Skeletal muscle satellite cell (primary cell): ENCODE measurements at regions not wholly inside any gene's neighbourhood (a gene's known extent, or its start where the extent isn't known, plus 50 kb on each side); places are given as distances from the start of the nearest gene placed in this dataset.
"Not testable (repeated sequence)": the region's sequence is repeated elsewhere in the genome, so short reads cannot be mapped to it uniquely, and the experiment has no call there.

Experiments used
- H3K27me3 ChIP-seq: 2 replicates; pipeline ENCODE4 v1.7.0; 2013; ENCODE audit warnings: low read length; ENCODE audit not compliant: control insufficient read depth, insufficient read depth
- H3K36me3 ChIP-seq: 2 replicates; pipeline ENCODE4 v1.7.0; 2013; ENCODE audit warnings: mild to moderate bottlenecking, control low read depth, low read length; ENCODE audit not compliant: insufficient read depth
- H3K4me1 ChIP-seq: 2 replicates; pipeline ENCODE4 v1.7.0; 2013; ENCODE audit warnings: low read length; ENCODE audit not compliant: control insufficient read depth, insufficient read depth
- H3K4me2 ChIP-seq: 2 replicates; pipeline ENCODE4 v1.7.0; 2013; ENCODE audit warnings: mild to moderate bottlenecking, low read length
- H3K4me3 ChIP-seq: 2 replicates; pipeline ENCODE4 v1.7.0; 2013; ENCODE audit warnings: low read length
- H3K9ac ChIP-seq: 2 replicates; pipeline ENCODE4 v1.7.0; 2013; ENCODE audit warnings: mild to moderate bottlenecking, low read depth, low read length, moderate library complexity
- H3K9me3 ChIP-seq: replicated peaks from 2 replicates; pipeline ENCODE4 v1.7.0; 2013; ENCODE audit warnings: mild to moderate bottlenecking, control low read depth, low read length

DNA sequence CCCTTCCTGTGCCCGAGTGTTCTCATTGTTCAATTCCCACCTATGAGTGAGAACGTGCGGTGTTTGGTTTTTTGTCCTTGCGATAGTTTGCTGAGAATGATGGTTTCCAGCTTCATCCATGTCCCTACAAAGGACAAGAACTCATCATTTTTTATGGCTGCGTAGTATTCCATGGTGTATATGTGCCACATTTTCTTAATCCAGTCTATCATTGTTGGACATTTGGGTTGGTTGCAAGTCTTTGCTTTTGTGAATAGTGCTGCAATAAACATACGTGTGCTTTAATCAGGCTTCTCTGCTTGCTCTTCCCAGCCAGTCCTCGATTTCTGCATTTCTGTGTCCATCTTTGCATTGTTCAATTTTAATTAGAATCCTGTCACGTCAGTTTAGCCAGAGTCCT is 75.4 kb upstream of the DTNBP1 start:
- H3K4me3 ChIP-seq, H3K4me2 ChIP-seq, H3K36me3 ChIP-seq, H3K9ac ChIP-seq, H3K4me1 ChIP-seq, H3K27me3 ChIP-seq, H3K9me3 ChIP-seq: not testable (repeated sequence)

DNA sequence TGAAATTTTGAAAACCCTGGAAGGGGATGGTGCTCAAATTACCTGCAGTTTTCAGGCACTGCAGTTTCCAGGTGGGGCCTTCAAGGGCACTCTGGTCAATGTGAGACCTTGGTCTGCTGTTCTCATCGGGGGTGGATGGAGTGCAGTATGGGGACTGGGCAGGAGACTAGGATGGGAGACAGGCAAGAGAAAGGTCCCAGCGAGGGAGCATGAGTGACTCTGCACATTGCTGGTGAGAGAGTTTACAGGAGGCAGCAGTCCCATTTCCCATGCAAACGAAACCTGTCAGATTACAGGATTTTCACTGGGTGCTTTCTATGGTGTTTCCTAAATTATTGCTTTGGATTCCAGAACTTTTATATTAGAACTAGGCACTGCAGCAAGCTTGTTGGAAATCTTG is 73.5 kb upstream of the DTNBP1 start:
- H3K9ac ChIP-seq, result no peak overlapping the region
- H3K4me3 ChIP-seq, result no peak overlapping the region
- H3K36me3 ChIP-seq, result no peaks in the 10 kb centered on the region
- H3K9me3 ChIP-seq, result no peaks in the 10 kb centered on the region
- no peak overlapping the region for H3K4me2 ChIP-seq
- no peaks in the 10 kb centered on the region for H3K4me1 ChIP-seq
- no peaks in the 10 kb centered on the region for H3K27me3 ChIP-seq

DNA sequence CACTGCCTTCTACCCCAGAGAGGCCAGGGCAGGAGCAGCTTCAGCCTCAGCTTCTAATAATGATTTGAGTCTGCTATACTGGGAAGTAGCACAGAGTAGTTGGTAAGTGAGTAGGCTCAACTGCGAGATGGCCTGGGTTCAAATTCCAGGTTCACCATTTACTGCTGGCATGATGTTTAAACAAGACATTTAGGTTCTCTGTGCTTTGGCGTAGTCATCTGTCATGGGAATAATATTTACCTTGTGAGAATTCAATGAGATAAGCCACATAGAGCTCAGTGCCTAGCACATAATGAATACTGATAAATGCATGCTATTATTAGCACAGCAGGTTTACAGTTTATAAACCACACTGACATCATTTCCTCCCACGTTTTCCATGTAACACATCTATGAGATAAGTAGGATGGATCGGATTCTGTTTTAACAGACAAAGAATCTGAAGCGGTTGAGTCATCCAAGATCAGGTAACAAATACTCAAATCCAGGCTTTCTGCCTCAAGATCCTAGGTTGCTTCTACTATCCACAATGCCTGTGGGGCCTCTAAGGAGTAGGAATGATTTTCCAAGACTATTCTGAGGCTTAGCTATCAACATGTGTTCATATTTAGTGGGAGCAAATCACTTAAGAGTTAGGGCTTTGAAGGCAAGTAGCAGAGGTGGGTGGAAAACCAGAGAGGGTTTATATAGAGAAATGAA is 72.9 kb upstream of the DTNBP1 start:
- no peaks in the 10 kb centered on the region for H3K9me3 ChIP-seq
- H3K4me3 ChIP-seq, result no peak overlapping the region
- no peaks in the 10 kb centered on the region for H3K36me3 ChIP-seq
- H3K4me2 ChIP-seq, result no peak overlapping the region
- H3K27me3 ChIP-seq, result no peaks in the 10 kb centered on the region
- H3K9ac ChIP-seq, result no peak overlapping the region
- H3K4me1 ChIP-seq, result no peaks in the 10 kb centered on the region

- Histone ChIP-seq H3K9ac (no peak overlapping the region), H3K27me3 (no peaks in the 10 kb centered on the region), H3K9me3 (no peaks in the 10 kb centered on the region), H3K4me3 (no peak overlapping the region), H3K4me1 (no peaks in the 10 kb centered on the region), H3K36me3 (no peaks in the 10 kb centered on the region), H3K4me2 (no peak overlapping the region)
Measured at GRCh38 chr6:15734118-15734897, 71.5 kb upstream of the DTNBP1 start.

DNA sequence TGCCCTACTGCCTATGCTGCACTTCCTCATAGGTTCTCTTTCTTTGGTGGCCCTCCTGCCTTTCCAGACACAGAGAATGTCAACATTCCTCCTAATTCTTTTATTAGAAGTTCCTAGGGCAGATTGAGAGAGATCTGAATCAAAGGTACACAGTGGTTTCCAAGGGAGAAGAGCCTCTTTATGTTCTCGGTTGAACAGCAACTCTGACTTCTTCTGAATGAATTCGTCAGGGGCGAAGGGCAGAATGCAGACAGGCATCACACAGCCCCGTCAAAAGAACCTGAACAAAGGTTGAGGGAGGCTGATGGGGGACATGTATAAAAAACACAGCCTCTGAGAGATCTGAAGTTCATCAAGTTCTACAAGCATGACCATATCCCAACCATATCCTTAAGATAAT is 68.1 kb upstream of the DTNBP1 start:
- H3K36me3 ChIP-seq, result no peaks in the 10 kb centered on the region
- no peaks in the 10 kb centered on the region for H3K4me1 ChIP-seq
- no peaks in the 10 kb centered on the region for H3K9me3 ChIP-seq
- no peaks in the 10 kb centered on the region for H3K27me3 ChIP-seq
- no peak overlapping the region for H3K4me2 ChIP-seq
- no peak overlapping the region for H3K4me3 ChIP-seq
- no peak overlapping the region for H3K9ac ChIP-seq

GRCh38 chr6:15730442-15730841 is 67.6 kb upstream of the DTNBP1 start:
- Histone ChIP-seq H3K4me3 (no peak overlapping the region), H3K36me3 (no peaks in the 10 kb centered on the region), H3K9me3 (no peaks in the 10 kb centered on the region)

DNA sequence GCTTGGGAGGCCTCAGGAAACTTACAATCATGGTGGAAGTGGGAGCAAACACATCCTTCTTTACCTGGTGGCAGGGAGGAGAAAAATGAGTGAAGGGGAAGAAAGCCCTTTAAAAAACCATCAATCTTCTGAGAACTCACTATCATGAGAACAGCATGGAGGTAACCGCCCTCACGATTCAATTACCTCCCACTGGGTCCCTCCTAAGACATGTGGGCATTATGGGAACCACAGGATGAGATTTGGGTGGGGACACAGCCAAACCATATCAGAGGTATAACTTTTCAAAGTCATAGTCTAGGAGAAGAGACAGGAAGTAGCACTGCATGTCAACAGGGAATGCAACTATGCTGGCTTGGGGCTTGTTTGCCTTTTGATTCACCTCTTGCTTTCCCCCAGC is 59.9 kb upstream of the DTNBP1 start:
- no peaks in the 10 kb centered on the region for H3K4me1 ChIP-seq
- H3K4me3 ChIP-seq, result no peak overlapping the region
- H3K9ac ChIP-seq, result no peak overlapping the region
- no peaks in the 10 kb centered on the region for H3K9me3 ChIP-seq
- H3K27me3 ChIP-seq, result peaks cover 4% of the 10 kb centered on the region
- H3K4me2 ChIP-seq, result no peak overlapping the region
- no peaks in the 10 kb centered on the region for H3K36me3 ChIP-seq

More at GRCh38 chr6:15730442-15730841, 67.6 kb upstream of the DTNBP1 start:
- H3K4me1 ChIP-seq, result no peaks in the 10 kb centered on the region
- H3K27me3 ChIP-seq, result no peaks in the 10 kb centered on the region
- no peak overlapping the region for H3K9ac ChIP-seq
- H3K4me2 ChIP-seq, result no peak overlapping the region

DNA sequence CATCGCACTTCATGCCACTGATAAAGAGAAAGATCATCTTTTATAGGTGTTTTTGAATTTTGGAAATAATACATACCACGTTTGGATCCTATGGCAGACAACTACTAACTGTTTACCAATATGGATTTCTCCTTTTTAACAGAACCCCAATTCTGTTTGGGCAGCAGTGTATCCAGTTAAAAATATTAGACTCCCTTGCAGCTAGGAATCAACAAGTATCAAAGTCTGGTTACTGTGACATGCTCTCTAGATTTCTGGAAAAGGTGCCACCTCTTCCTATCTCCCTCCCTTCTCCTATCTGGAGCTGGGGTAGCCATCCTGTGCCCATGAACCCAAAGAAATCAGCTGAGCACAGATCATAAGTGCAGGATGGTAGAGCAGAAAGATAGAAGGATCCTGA is 54.1 kb upstream of the DTNBP1 start:
- H3K9ac ChIP-seq, result no peak overlapping the region
- H3K4me3 ChIP-seq, result no peak overlapping the region
- H3K4me2 ChIP-seq, result no peak overlapping the region
- no peaks in the 10 kb centered on the region for H3K4me1 ChIP-seq
- no peaks in the 10 kb centered on the region for H3K9me3 ChIP-seq
- H3K27me3 ChIP-seq, result peaks cover 3% of the 10 kb centered on the region
- H3K36me3 ChIP-seq, result no peaks in the 10 kb centered on the region

DNA sequence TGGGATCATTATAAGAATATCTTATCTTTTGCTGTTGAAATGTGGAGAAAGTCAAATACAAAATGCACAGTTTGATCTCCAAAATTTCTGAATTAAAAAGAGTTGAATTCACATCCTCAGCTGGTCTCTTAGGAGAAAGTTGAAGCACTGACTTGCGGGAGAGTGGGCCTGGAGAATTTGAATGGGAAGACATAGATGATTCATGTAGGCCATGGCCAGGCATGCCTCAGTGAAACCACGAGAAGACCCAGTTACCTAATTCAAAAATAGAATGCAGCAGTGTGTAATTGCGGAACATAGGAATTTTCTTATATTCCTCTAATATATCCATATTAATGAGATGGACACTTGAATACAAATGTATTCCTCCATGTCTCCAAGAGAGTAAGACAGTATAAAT is 53.0 kb upstream of the DTNBP1 start:
- H3K36me3 ChIP-seq, result no peaks in the 10 kb centered on the region
- H3K4me2 ChIP-seq, result no peak overlapping the region
- H3K9me3 ChIP-seq, result no peaks in the 10 kb centered on the region
- no peak overlapping the region for H3K4me3 ChIP-seq
- no peak overlapping the region for H3K9ac ChIP-seq
- no peaks in the 10 kb centered on the region for H3K4me1 ChIP-seq
- no peaks in the 10 kb centered on the region for H3K27me3 ChIP-seq

DNA sequence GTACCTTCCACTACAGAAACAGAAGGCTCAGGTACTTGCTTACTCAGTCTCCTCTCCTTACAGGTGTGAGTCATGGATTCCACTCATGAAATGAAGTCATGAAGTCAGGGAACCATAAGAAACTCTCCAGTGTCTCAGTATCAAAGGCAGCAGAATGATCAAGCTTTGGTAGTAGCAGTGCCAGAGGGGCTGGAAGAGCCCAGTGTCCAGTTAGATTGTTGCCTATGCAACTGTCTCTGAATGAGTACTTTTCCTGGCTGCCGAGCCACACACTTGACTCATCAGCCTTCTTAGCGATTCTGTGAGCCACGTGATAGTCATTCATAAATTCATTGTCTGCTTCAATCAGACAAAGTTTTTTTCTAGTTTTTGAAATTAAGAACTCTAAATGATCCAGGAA is 52.2 kb upstream of the DTNBP1 start:
- H3K27me3 ChIP-seq, result no peaks in the 10 kb centered on the region
- no peaks in the 10 kb centered on the region for H3K4me1 ChIP-seq
- H3K4me3 ChIP-seq, result no peak overlapping the region
- no peaks in the 10 kb centered on the region for H3K9me3 ChIP-seq
- no peak overlapping the region for H3K4me2 ChIP-seq
- H3K9ac ChIP-seq, result no peak overlapping the region
- H3K36me3 ChIP-seq, result no peaks in the 10 kb centered on the region

GRCh38 chr6:15714658-15715057 is 51.8 kb upstream of the DTNBP1 start:
- no peaks in the 10 kb centered on the region for H3K9me3 ChIP-seq

GRCh38 chr6:15713325-15713724 is 50.5 kb upstream of the DTNBP1 start:
- H3K4me3 ChIP-seq, result no peak overlapping the region
- H3K27me3 ChIP-seq, result no peaks in the 10 kb centered on the region
- H3K4me1 ChIP-seq, result no peaks in the 10 kb centered on the region
- H3K36me3 ChIP-seq, result no peaks in the 10 kb centered on the region
- no peak overlapping the region for H3K4me2 ChIP-seq
- H3K9me3 ChIP-seq, result no peaks in the 10 kb centered on the region
- H3K9ac ChIP-seq, result no peak overlapping the region

More at GRCh38 chr6:15714658-15715057, 51.8 kb upstream of the DTNBP1 start:
- Histone ChIP-seq H3K27me3 (no peaks in the 10 kb centered on the region), H3K4me2 (no peak overlapping the region), H3K9ac (no peak overlapping the region), H3K4me1 (no peaks in the 10 kb centered on the region), H3K4me3 (no peak overlapping the region), H3K36me3 (no peaks in the 10 kb centered on the region)
